Neural progenitor cell (in vitro differentiated cells): ENCODE measurements at regions not wholly inside any gene's neighbourhood (a gene's known extent, or its start where the extent isn't known, plus 50 kb on each side); places are given as distances from the start of the nearest gene placed in this dataset.

ENCODE experiments used
- EZH2 ChIP-seq: fragments of 200-600 bp; sonication (generic); IDR thresholded peaks from 2 replicates; pipeline ENCODE4 v1.6.1; 2017; ENCODE audit warnings: antibody characterized with exemption, mild to moderate bottlenecking, moderate library complexity
- TF ChIP-seq, protein P1 (sequence below): fragments of 200-600 bp; sonication (generic); IDR thresholded peaks from 2 replicates; pipeline ENCODE4 v1.5.1; 2017; ENCODE audit warnings: antibody characterized with exemption, mild to moderate bottlenecking

DNA sequence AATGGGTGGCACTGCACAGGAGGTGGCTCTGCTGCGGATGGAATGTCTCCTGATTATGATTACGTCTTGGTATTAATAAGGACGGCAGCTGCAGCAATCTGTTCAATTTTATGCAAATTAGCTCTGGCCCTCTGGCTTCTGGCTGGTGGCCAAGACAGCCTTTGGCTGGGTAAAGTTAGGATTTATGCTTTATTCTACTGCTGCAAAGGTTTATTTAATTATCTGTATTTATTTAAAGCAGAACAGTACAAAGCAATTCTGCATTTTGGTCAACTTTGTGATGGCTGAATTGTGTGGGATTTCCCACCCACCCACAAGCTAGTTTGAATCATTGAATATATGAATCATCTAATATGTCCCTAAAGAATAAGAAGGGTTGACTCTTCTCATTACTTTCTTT, 745.6 kb upstream of the FAM241A start:
- TF ChIP-seq, protein P1, sequence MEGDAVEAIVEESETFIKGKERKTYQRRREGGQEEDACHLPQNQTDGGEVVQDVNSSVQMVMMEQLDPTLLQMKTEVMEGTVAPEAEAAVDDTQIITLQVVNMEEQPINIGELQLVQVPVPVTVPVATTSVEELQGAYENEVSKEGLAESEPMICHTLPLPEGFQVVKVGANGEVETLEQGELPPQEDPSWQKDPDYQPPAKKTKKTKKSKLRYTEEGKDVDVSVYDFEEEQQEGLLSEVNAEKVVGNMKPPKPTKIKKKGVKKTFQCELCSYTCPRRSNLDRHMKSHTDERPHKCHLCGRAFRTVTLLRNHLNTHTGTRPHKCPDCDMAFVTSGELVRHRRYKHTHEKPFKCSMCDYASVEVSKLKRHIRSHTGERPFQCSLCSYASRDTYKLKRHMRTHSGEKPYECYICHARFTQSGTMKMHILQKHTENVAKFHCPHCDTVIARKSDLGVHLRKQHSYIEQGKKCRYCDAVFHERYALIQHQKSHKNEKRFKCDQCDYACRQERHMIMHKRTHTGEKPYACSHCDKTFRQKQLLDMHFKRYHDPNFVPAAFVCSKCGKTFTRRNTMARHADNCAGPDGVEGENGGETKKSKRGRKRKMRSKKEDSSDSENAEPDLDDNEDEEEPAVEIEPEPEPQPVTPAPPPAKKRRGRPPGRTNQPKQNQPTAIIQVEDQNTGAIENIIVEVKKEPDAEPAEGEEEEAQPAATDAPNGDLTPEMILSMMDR, result no peak
- no peak for TF ChIP-seq EZH2
